BLaER1 treated with 17β-estradiol and CSF1 and Interleukin-3, amounts not matched to agents 10 nM and 100 nM (cell line): ENCODE measurements at regions not wholly inside any gene's neighbourhood (a gene's known extent, or its start where the extent isn't known, plus 50 kb on each side); places are given as distances from the start of the nearest gene placed in this dataset.
A peak's percentile ranks its signal among the peaks of the same experiment; 100 is the strongest.

ENCODE experiments used
- H3K27ac ChIP-seq, 11 experiments: shearing (Covaris generic); formaldehyde crosslinking; 2 replicates each; pipeline ENCODE4 v1.8.1; 2022
- H3K27me3 ChIP-seq, 11 experiments: shearing (Covaris generic); formaldehyde crosslinking; 2 replicates each; pipeline ENCODE4 v1.8.1; 2022
- H3K36me3 ChIP-seq, 11 experiments: shearing (Covaris generic); formaldehyde crosslinking; 2 replicates each; pipeline ENCODE4 v1.8.1; 2022
- H3K4me1 ChIP-seq, 10 experiments: shearing (Covaris generic); formaldehyde crosslinking; 2 replicates each; pipeline ENCODE4 v1.8.1; 2022
- H3K4me2 ChIP-seq, 11 experiments: shearing (Covaris generic); formaldehyde crosslinking; 2 replicates each; pipeline ENCODE4 v1.8.1; 2022
- H3K4me3 ChIP-seq, 10 experiments: shearing (Covaris generic); formaldehyde crosslinking; 2 replicates each; pipeline ENCODE4 v1.8.1; 2022
- H3K9ac ChIP-seq, 11 experiments: shearing (Covaris generic); formaldehyde crosslinking; 2 replicates each; pipeline ENCODE4 v1.8.1; 2022
- H3K9me3 ChIP-seq, 11 experiments: shearing (Covaris generic); formaldehyde crosslinking; replicated peaks in 1 of 11; 2 replicates each; pipeline ENCODE4 v1.8.1; 2022
- H4K20me1 ChIP-seq, 11 experiments: shearing (Covaris generic); formaldehyde crosslinking; 2 replicates each; pipeline ENCODE4 v1.8.1; 2022
- Cebpa-rat ChIP-seq, 11 experiments: shearing (Covaris generic); IDR thresholded peaks; 2 replicates each; pipeline ENCODE4 v1.8.1; 2022

DNA sequence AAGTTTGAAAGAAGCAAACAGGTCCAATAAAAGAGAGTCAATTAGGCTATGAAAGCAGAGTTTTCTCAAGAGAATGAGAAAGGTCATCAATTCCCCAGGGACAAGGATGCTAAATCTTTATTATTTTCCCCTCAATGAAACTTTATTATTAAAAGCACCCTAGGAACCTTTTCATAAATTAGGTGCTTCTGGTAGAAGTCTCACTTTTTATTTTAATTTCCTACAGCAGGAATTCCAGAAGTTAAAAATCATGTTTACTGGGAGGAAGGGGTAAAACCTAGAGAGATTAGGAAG lies 223.2 kb upstream of the SOX5 start:
- Histone ChIP-seq H3K27ac (peak overlapping the region in 2 of 11 experiments; percentile 22 to 51; a peak in 3 of 22 replicates), H3K4me1 (peaks cover 0 to 25% (median 7%) of the 10 kb centered on the region in 10 experiments; a peak in 11 of 20 replicates), H3K27me3 (no peaks in the 10 kb centered on the region), H3K4me3 (no peak overlapping the region), H3K9ac (no peak overlapping the region), H3K36me3 (no peaks in the 10 kb centered on the region), H3K9me3 (no peaks in the 10 kb centered on the region), H3K4me2 (peak overlapping the region in 6 of 11 experiments; percentile 16 to 83 (median 52); a peak in 7 of 22 replicates), H4K20me1 (no peaks in the 10 kb centered on the region)
- no peak for TF ChIP-seq Cebpa-rat (IDR thresholded peaks at IDR 0.05)

DNA sequence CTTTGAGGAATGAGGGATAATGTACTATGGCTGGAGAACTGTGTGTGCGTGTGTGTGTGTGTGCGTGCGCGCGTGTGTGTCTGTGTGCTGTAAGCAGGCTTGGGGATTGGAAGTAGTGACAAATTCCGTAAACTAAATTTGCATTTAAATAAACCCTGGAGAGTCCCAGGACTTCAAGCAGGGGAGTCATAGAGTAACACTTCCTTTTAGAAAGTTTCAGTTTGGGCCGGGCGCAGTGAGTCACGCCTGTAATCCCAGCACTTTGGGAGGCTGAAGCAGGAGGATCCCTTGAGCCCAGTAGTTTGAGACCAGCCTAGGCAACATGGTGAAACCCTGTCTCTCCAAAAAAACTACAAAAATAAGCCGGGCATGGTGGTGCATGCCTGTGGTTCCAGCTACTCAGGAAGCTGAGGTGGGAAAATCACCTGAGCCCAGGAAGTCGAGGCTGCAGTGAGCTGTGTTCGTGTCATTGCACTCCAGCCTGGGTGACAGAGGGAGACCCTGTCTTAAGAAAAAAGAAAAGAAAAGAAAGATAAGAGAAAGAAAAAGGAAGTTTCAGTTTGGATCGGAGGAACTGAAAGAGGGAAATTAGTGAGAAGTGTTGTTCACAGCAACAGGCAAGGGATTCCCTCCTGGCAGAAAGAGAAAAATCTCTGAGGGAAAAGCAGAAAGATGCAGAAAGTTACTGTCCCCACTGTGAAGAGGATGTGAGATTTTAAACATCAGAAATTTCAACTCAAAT lies 222.7 kb upstream of the SOX5 start:
- Histone ChIP-seq H3K27ac (peak overlapping the region in 3 of 11 experiments; percentile 11 to 51 (median 22); a peak in 5 of 22 replicates), H3K36me3 (no peaks in the 10 kb centered on the region), H3K4me1 (peaks cover 0 to 25% (median 7%) of the 10 kb centered on the region in 10 experiments; a peak in 11 of 20 replicates), H4K20me1 (no peaks in the 10 kb centered on the region), H3K9ac (no peak overlapping the region), H3K27me3 (no peaks in the 10 kb centered on the region), H3K4me2 (peak overlapping the region in 7 of 11 experiments; percentile 16 to 83 (median 43); a peak in 11 of 22 replicates), H3K9me3 (no peaks in the 10 kb centered on the region), H3K4me3 (0 out of 20 replicates have a peak overlapping the region, but pooled peaks of 1 of the 10 experiments have one; percentile 9)
- TF ChIP-seq Cebpa-rat (IDR thresholded peaks at IDR 0.05) = no peak

DNA sequence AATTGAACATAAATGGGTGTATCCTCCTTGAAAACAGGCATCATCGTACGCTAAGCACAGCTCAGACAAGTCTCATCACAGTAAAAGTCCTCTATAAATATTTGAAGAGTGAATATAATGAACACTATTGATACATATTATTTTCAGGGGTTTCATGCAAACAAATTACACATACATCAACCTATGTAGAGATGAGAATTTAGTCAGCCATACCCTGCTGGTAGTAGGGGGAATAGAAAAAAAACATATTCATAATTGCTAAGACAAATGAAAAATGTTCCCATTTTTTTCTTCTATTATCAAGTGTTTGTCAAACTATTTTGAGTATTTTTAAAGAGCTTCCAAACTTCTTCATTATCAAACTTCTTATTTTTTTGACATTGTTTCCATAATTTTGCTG lies 205.6 kb upstream of the SOX5 start:
- no peaks in the 10 kb centered on the region for H3K9me3 ChIP-seq
- TF ChIP-seq Cebpa-rat (IDR thresholded peaks at IDR 0.05) = no peak
- H3K4me3 ChIP-seq = no peak overlapping the region
- no peak overlapping the region for H3K4me2 ChIP-seq
- H3K36me3 ChIP-seq = no peaks in the 10 kb centered on the region
- no peaks in the 10 kb centered on the region for H3K27me3 ChIP-seq
- H3K9ac ChIP-seq = no peak overlapping the region
- H3K4me1 ChIP-seq = no peaks in the 10 kb centered on the region
- no peak overlapping the region for H3K27ac ChIP-seq
- H4K20me1 ChIP-seq = no peaks in the 10 kb centered on the region

DNA sequence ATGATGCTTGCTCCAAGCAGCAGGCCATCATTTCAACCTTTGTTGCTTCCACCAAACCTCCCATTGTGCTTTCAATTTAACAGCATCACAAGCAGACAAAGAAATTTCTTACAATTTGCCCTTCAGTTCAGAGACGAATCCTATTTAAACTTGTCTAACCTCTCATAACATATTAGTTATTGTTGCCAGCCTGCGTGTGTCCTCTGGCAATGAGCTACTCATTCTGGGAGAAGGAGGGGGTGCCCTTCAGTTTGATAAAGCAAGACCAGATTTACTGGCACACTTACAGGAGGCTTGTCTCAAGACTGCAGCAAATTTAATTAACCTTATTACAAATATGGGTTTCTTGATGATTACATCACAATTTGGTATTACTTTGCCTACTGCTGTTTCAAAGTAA lies 203.6 kb upstream of the SOX5 start:
- H3K4me2 ChIP-seq = no peak overlapping the region
- H3K9me3 ChIP-seq = no peaks in the 10 kb centered on the region
- no peaks in the 10 kb centered on the region for H4K20me1 ChIP-seq
- H3K9ac ChIP-seq = no peak overlapping the region
- no peaks in the 10 kb centered on the region for H3K36me3 ChIP-seq
- no peak overlapping the region for H3K4me3 ChIP-seq
- no peak for TF ChIP-seq Cebpa-rat (IDR thresholded peaks at IDR 0.05)
- H3K27me3 ChIP-seq = no peaks in the 10 kb centered on the region
- H3K4me1 ChIP-seq = no peaks in the 10 kb centered on the region
- H3K27ac ChIP-seq = no peak overlapping the region

DNA sequence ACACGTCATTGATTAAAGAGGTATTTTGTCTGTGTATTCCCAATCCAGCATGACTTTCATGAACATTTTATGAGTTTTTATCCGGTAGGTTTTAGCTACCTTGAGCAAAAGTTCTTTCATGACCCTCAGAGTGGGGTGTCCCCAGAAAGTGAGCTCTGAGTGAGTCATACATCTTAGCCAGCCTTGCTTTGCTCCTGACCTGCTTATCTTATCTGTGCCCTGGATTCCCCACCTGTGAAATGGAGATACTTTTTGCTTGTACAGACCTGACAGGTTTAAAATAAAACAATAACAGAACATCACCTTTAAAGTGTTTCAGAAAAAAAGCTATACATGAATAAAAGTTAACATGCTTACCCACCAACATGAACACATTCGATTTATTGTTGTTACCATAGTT lies 202.8 kb upstream of the SOX5 start:
- no peak overlapping the region for H3K9ac ChIP-seq
- no peak overlapping the region for H3K27ac ChIP-seq
- H3K4me2 ChIP-seq = no peak overlapping the region
- 0 out of 22 replicates have a peak, but pooled peaks cover 0 to 2% (median 0%) of the 10 kb centered on the region in 11 experiments for H3K27me3 ChIP-seq
- no peaks in the 10 kb centered on the region for H3K36me3 ChIP-seq
- H3K4me3 ChIP-seq = no peak overlapping the region
- H4K20me1 ChIP-seq = no peaks in the 10 kb centered on the region
- H3K4me1 ChIP-seq = no peaks in the 10 kb centered on the region
- TF ChIP-seq Cebpa-rat (IDR thresholded peaks at IDR 0.05) = no peak
- H3K9me3 ChIP-seq = no peaks in the 10 kb centered on the region

DNA sequence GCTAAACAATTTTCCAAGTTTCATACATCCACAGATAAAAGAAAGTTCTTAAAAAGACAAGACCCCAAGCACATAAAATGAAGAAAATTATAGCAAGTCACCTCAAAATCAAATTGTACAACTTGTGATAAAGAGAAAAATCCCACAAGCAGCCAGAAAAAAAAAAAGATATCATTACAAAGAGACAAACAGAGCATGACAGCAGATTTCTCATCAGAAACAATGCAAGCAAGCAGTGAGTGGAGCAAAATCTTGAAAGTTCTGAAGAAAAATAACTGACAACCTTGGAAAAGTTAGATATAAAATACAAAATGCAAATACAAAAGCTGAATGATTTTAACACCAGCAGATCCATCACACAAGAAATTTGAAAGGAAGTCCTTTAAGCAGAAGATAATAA lies 194.5 kb upstream of the SOX5 start:
- H3K4me1 ChIP-seq = no peaks in the 10 kb centered on the region
- no peaks in the 10 kb centered on the region for H4K20me1 ChIP-seq
- no peak for TF ChIP-seq Cebpa-rat (IDR thresholded peaks at IDR 0.05)
- H3K27ac ChIP-seq = no peak overlapping the region
- 0 out of 22 replicates have a peak, but pooled peaks cover 0 to 2% (median 0%) of the 10 kb centered on the region in 11 experiments for H3K27me3 ChIP-seq
- no peaks in the 10 kb centered on the region for H3K9me3 ChIP-seq
- H3K4me2 ChIP-seq = no peak overlapping the region
- no peak overlapping the region for H3K9ac ChIP-seq
- H3K4me3 ChIP-seq = no peak overlapping the region
- no peaks in the 10 kb centered on the region for H3K36me3 ChIP-seq

DNA sequence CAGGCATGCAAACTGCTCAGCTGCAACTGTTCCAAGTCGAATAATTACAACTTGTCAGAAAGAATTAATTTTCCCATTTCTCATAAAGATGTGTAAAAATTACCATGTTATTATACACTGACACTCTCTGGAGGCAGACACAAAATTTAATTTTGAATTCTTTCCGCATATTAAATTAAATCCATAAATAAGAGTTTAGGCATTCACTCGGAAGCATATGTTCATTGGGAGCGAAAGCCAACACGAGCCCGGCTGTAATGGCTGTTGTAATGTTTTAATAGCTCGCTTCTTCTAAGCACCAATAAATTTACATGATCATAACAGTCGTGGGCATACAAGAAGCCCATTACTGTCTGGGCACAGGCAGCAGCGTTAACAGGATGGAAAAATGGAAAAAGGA lies 189.6 kb upstream of the SOX5 start:
- Histone ChIP-seq H3K9ac (no peak overlapping the region), H3K4me2 (no peak overlapping the region), H4K20me1 (no peaks in the 10 kb centered on the region), H3K9me3 (no peaks in the 10 kb centered on the region), H3K4me1 (peaks cover 0 to 13% (median 0%) of the 10 kb centered on the region in 10 experiments; a peak in 4 of 20 replicates), H3K4me3 (no peak overlapping the region), H3K27me3 (no peaks in the 10 kb centered on the region), H3K36me3 (no peaks in the 10 kb centered on the region), H3K27ac (no peak overlapping the region)
- no peak for TF ChIP-seq Cebpa-rat (IDR thresholded peaks at IDR 0.05)

DNA sequence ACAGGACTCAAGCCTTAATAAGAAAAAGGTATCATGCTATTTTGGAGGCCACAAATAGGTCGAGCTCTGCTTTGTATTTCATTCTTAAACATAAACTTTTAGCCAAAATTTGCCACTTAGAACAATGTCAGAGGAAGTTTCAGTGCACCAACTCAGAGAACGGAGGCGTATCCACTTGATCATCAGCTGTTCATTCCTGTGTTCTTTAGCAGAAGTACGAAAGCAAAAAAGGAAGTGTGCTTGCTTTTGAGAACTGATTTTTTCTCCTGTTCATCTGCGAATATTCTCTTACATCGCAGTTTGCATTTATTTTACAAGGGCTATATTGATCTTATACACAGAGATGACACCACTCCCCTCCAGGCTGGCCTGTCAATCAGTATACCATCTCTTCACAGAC lies 188.6 kb upstream of the SOX5 start:
- H3K27ac ChIP-seq = no peak overlapping the region
- H3K4me3 ChIP-seq = no peak overlapping the region
- no peak overlapping the region for H3K9ac ChIP-seq
- no peaks in the 10 kb centered on the region for H4K20me1 ChIP-seq
- H3K4me1 ChIP-seq = peaks cover 0 to 13% (median 0%) of the 10 kb centered on the region in 10 experiments; a peak in 4 of 20 replicates
- no peaks in the 10 kb centered on the region for H3K9me3 ChIP-seq
- no peak for TF ChIP-seq Cebpa-rat (IDR thresholded peaks at IDR 0.05)
- H3K4me2 ChIP-seq = peak overlapping the region in 2 of 11 experiments; percentile 29 to 36; a peak in 4 of 22 replicates
- H3K27me3 ChIP-seq = no peaks in the 10 kb centered on the region
- H3K36me3 ChIP-seq = no peaks in the 10 kb centered on the region

DNA sequence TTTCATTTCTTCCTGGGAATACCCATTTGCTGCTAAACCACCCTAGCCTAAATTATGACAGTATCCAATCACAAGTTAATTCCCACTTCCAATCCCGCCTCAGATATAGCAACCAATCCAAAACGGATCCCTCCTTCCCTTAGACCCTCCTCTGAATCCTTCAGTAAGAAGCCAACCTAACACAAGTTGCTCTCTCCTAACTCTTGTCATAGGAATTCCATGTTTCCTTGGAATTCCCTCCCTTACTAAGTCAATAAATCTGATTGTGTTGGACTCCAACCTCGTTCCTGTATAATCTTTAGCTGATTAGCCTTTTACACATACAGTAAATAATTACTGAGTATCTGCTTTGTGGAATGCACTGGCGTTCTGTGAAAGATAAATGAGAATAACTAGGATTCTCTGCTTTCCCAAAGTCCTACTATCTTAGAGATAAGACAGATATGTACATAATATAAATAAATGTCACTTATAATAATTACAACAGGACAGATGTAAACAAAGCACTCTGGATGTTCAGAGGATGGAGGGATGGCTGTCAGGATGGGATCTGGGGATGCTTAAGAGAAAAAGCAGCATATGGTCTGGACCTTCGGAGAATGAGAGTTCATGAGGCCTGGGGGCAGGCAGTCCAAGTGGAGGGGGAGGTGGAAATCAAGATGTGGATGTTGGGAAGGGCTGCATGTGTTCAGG lies 185.8 kb upstream of the SOX5 start:
- H3K9ac ChIP-seq = no peak overlapping the region
- peaks cover 0 to 13% (median 0%) of the 10 kb centered on the region in 10 experiments; a peak in 4 of 20 replicates for H3K4me1 ChIP-seq
- H4K20me1 ChIP-seq = no peaks in the 10 kb centered on the region

More for the DNA sequence above, 185.8 kb upstream of the SOX5 start:
- Histone ChIP-seq H3K36me3 (no peaks in the 10 kb centered on the region), H3K27ac (no peak overlapping the region), H3K4me2 (no peak overlapping the region), H3K4me3 (no peak overlapping the region), H3K27me3 (no peaks in the 10 kb centered on the region), H3K9me3 (no peaks in the 10 kb centered on the region)
- TF ChIP-seq Cebpa-rat (IDR thresholded peaks at IDR 0.05) = no peak
